DMS53 treated with DMSO at 0.1 percent for 48 hours (cell line): ENCODE measurements at regions not wholly inside any gene's neighbourhood (a gene's known extent, or its start where the extent isn't known, plus 50 kb on each side); places are given as distances from the start of the nearest gene placed in this dataset.
A peak's percentile ranks its signal among the peaks of the same experiment; 100 is the strongest.

Source experiments
- DNase-seq: peaks from one replicate; lab custom pipeline; 2025; ENCODE audit not compliant: unreplicated experiment; lab: John Stamatoyannopoulos, UW

- DNase-seq, result no peak
Observed at GRCh38 chr10:20726381-20726780, 170.7 kb downstream of the NEBL start.

- no peak for DNase-seq
Observed at GRCh38 chr10:20714979-20715378, 182.1 kb downstream of the NEBL start.

GRCh38 chr10:20714518-20714917 is 182.6 kb downstream of the NEBL start:
- no peak for DNase-seq

- no peak for DNase-seq
Observed at GRCh38 chr10:20713420-20713819, 183.7 kb downstream of the NEBL start.

- no peak for DNase-seq
Observed at GRCh38 chr10:20712774-20713173, 184.3 kb downstream of the NEBL start.

- no peak for DNase-seq
Observed at GRCh38 chr10:20709708-20710107, 187.4 kb downstream of the NEBL start.

- no peak for DNase-seq
Observed at GRCh38 chr10:20708305-20708704, 188.8 kb downstream of the NEBL start.

GRCh38 chr10:20707251-20707650 is 189.9 kb downstream of the NEBL start:
- no peak for DNase-seq

GRCh38 chr10:20698837-20699236 is 198.3 kb downstream of the NEBL start:
- no peak for DNase-seq

- no peak for DNase-seq
Observed at GRCh38 chr10:20694296-20694695, 202.8 kb downstream of the NEBL start.

- DNase-seq, result no peak
Observed at GRCh38 chr10:20688797-20689544, 208.1 kb downstream of the NEBL start.

GRCh38 chr10:20686015-20686635 is 211.0 kb downstream of the NEBL start:
- DNase-seq, result no peak

GRCh38 chr10:20685462-20685861 is 211.6 kb downstream of the NEBL start:
- no peak for DNase-seq

- no peak for DNase-seq
Observed at GRCh38 chr10:20683345-20683744, 213.8 kb downstream of the NEBL start.

GRCh38 chr10:20682782-20683181 is 214.3 kb downstream of the NEBL start:
- peak; percentile 38 for DNase-seq

GRCh38 chr10:20677340-20677739 is 219.8 kb downstream of the NEBL start:
- no peak for DNase-seq

- no peak for DNase-seq
Observed at GRCh38 chr10:20674926-20675325, 222.2 kb downstream of the NEBL start.

- DNase-seq, result no peak
Observed at GRCh38 chr10:20673175-20673574, 223.9 kb downstream of the NEBL start.

- no peak for DNase-seq
Observed at GRCh38 chr10:20672741-20673140, 224.4 kb downstream of the NEBL start.

GRCh38 chr10:20670579-20670978 is 226.5 kb downstream of the NEBL start:
- no peak for DNase-seq

GRCh38 chr10:20668985-20669384 is 228.1 kb downstream of the NEBL start:
- DNase-seq, result no peak

- no peak for DNase-seq
Observed at GRCh38 chr10:20662742-20663141, 234.4 kb downstream of the NEBL start.

- DNase-seq, result no peak
Observed at GRCh38 chr10:20659225-20659624, 237.9 kb downstream of the NEBL start.
